Esophagus muscularis mucosa (tissue), 3 donors: ENCODE measurements at regions not wholly inside any gene's neighbourhood (a gene's known extent, or its start where the extent isn't known, plus 50 kb on each side); places are given as distances from the start of the nearest gene placed in this dataset.
"Not testable (repeated sequence)": the region's sequence is repeated elsewhere in the genome, so short reads cannot be mapped to it uniquely, and the experiment has no call there.

ENCODE experiments used
- POLR2A ChIP-seq: fragments of 450-650 bp; IDR thresholded peaks from one replicate; pipeline ENCODE4 v1.6.1; 2017; ENCODE audit warnings: antibody characterized with exemption, moderate library complexity, mild to moderate bottlenecking, low read depth
- TF ChIP-seq, protein P1 (sequence below), 3 experiments: fragments of 200-600 bp in 2 of 3; fragments of 450-650 bp in 1 of 3; sonication (generic) in 2 of 3; IDR thresholded peaks; one replicate each; pipeline ENCODE4 v1.5.1; 2017 to 2019; ENCODE audit warnings: antibody characterized with exemption in 3 of 3, mild to moderate bottlenecking in 2 of 3, moderate library complexity in 1 of 3

DNA sequence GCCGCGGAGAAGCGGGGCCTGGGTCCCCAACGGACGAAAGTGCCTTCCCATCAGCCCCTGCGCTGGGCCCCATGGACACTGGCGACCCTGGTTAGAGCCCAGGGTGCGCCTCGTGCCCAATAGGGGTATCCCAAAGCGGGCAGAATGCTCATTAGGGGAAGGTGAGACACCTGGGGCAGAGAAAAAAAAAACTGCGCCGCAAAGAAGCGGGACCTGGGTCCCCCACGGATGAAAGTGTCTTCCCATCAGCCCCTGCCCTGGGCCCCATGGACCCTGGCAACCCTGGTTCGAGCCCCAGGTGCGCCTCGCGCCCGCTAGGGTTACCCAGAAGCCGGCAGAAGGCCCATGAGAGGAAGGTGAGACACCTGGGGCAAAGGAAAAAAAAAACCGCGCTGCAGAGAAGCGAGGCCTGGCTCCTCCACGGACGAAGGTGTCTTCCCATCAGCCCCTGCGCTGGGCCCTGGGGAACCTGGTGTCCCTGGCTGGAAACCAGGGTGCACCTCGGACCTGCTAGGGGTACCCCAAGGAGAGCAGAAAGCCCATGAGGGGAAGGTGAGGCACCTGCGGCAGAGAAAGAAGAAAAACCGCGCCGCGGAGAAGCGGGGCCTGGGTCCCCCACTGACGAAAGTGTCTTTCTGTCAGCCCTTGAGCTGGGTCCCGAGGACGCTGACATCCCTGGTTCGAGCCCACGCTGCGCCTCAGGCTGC is 398.4 kb upstream of the TPTE start:
- TF ChIP-seq, protein P1, sequence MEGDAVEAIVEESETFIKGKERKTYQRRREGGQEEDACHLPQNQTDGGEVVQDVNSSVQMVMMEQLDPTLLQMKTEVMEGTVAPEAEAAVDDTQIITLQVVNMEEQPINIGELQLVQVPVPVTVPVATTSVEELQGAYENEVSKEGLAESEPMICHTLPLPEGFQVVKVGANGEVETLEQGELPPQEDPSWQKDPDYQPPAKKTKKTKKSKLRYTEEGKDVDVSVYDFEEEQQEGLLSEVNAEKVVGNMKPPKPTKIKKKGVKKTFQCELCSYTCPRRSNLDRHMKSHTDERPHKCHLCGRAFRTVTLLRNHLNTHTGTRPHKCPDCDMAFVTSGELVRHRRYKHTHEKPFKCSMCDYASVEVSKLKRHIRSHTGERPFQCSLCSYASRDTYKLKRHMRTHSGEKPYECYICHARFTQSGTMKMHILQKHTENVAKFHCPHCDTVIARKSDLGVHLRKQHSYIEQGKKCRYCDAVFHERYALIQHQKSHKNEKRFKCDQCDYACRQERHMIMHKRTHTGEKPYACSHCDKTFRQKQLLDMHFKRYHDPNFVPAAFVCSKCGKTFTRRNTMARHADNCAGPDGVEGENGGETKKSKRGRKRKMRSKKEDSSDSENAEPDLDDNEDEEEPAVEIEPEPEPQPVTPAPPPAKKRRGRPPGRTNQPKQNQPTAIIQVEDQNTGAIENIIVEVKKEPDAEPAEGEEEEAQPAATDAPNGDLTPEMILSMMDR (IDR thresholded peaks at IDR 0.05) = not testable (repeated sequence)
- TF ChIP-seq POLR2A = not testable (repeated sequence)
